GM12878 (cell line): ENCODE measurements at regions not wholly inside any gene's neighbourhood (a gene's known extent, or its start where the extent isn't known, plus 50 kb on each side); places are given as distances from the start of the nearest gene placed in this dataset.
A peak's percentile ranks its signal among the peaks of the same experiment; 100 is the strongest.

Experiments
- ATAC-seq: fragments of 200-7000 bp; cut with Tn5 transposase; 3 replicates; pipeline ENCODE4 v1.9.1; 2020; ENCODE audit warnings: mild to moderate bottlenecking, moderate library complexity
- BruUV-seq: library from RNA; stranded (reverse); fragments of 400-500 nt; replicated peaks from 2 replicates; lab custom pipeline; 2021; lab: Mats Ljungman, UMichigan
- CTCF ChIA-PET: fragments of 300-600 bp; sonication (Branson Sonifier 250); formaldehyde crosslinking; extraction: SDS; loops from one replicate; lab custom pipeline; 2021; ENCODE audit warnings: inconsistent platforms; lab: Yijun Ruan, JAX
- POLR2A ChIA-PET: fragments of 350-600 bp; formaldehyde crosslinking; extraction: SDS; loops from one replicate; lab custom pipeline; 2021; ENCODE audit warnings: inconsistent platforms; lab: Charles Lee
- RAD21 ChIA-PET: fragments of 300-600 bp; sonication (Branson Sonifier 250); formaldehyde crosslinking; loops from one replicate; lab custom pipeline; 2023; ENCODE audit warnings: antibody characterized with exemption; ENCODE audit not compliant: unreplicated experiment; lab: Charles Lee
- SMC1A ChIA-PET: fragments of 300-600 bp; sonication (Branson Sonifier 250); formaldehyde crosslinking; loops from one replicate; lab custom pipeline; 2023; ENCODE audit not compliant: unreplicated experiment, uncharacterized antibody; lab: Charles Lee
- DNase-seq: peaks from one replicate; pipeline ENCODE4 v3.0.0-alpha.2; 2011; ENCODE audit warnings: low read depth, low spot score
- FAIRE-seq: peaks from 3 replicates; lab custom pipeline; 2011; peaks lifted over from hg19 to GRCh38; lab: Jason Lieb, UNC
- H2AFZ ChIP-seq: 2 replicates; pipeline ENCODE4 v1.6.0; 2011; ENCODE audit warnings: low read depth, low read length, control low read depth; ENCODE audit not compliant: control insufficient read depth
- H3K27ac ChIP-seq: 2 replicates; pipeline ENCODE4 v1.5.1; 2011; ENCODE audit warnings: control low read depth; ENCODE audit not compliant: control insufficient read depth, insufficient read depth
- H3K27me3 ChIP-seq, 2 experiments: replicated peaks in 1 of 2; 2 replicates each; pipeline versions ENCODE4 v1.6.0 to v1.6.1; 2011; ENCODE audit warnings: low read length in 1 of 2; ENCODE audit not compliant: control insufficient read depth in 2 of 2, insufficient read depth in 2 of 2
- H3K36me3 ChIP-seq, 2 experiments: 2 replicates each; pipeline ENCODE4 v1.5.1; 2011; ENCODE audit warnings: low read length in 1 of 2; ENCODE audit not compliant: control insufficient read depth in 2 of 2, insufficient read depth in 2 of 2
- H3K4me1 ChIP-seq: 2 replicates; pipeline ENCODE4 v1.6.1; 2011; ENCODE audit warnings: mild to moderate bottlenecking, low read length, moderate library complexity, mixed read lengths; ENCODE audit not compliant: control insufficient read depth, insufficient read depth
- H3K4me2 ChIP-seq: 2 replicates; pipeline ENCODE4 v1.6.0; 2011; ENCODE audit warnings: control low read depth; ENCODE audit not compliant: control insufficient read depth, insufficient read depth
- H3K4me3 ChIP-seq: fragments of 200-600 bp; sonication (generic); 2 replicates; pipeline ENCODE4 v1.5.1; 2016
- H3K79me2 ChIP-seq: 2 replicates; pipeline ENCODE4 v1.6.0; 2011; ENCODE audit warnings: low read length; ENCODE audit not compliant: control insufficient read depth, insufficient read depth
- H3K9ac ChIP-seq: 2 replicates; pipeline ENCODE4 v1.8.0; 2011; ENCODE audit warnings: low read length, control low read depth, mixed read lengths; ENCODE audit not compliant: control insufficient read depth, insufficient read depth
- H3K9me3 ChIP-seq: replicated peaks from 3 replicates; pipeline ENCODE4 v1.5.1; 2011; ENCODE audit warnings: mild to moderate bottlenecking, low read length; ENCODE audit not compliant: control insufficient read depth, insufficient read depth
- H4K20me1 ChIP-seq: 2 replicates; pipeline ENCODE4 v1.6.0; 2011; ENCODE audit not compliant: control insufficient read depth, insufficient read depth
- CHD2 ChIP-seq: IDR thresholded peaks from 2 replicates; pipeline ENCODE4 v1.6.1; 2011; ENCODE audit warnings: low read depth, low read length, improper control_type of control experiment, borderline replicate concordance
- CREM ChIP-seq: IDR thresholded peaks from 2 replicates; pipeline ENCODE4 v1.6.1; 2014; ENCODE audit warnings: antibody characterized with exemption, low read depth
- HSF1 ChIP-seq: fragments of 150-350 bp; IDR thresholded peaks from 2 replicates; pipeline ENCODE4 v1.6.1; 2014; ENCODE audit warnings: mild to moderate bottlenecking, low read depth, low read length
- IRF5 ChIP-seq: fragments of 450-650 bp; IDR thresholded peaks from 2 replicates; pipeline ENCODE4 v1.6.1; 2017; ENCODE audit warnings: borderline replicate concordance
- NFYB ChIP-seq: IDR thresholded peaks from 2 replicates; pipeline ENCODE4 v1.6.1; 2011; ENCODE audit warnings: low read depth, mild to moderate bottlenecking, low read length, improper control_type of control experiment, moderate library complexity; ENCODE audit not compliant: insufficient read depth
- NKRF ChIP-seq: fragments of 450-650 bp; conservative IDR thresholded peaks from 2 replicates; pipeline ENCODE4 v1.6.1; 2017; ENCODE audit warnings: mild to moderate bottlenecking, moderate library complexity
- PAX5 ChIP-seq: IDR thresholded peaks from 2 replicates; pipeline ENCODE4 v1.6.1; 2011; ENCODE audit warnings: low read depth, low read length, borderline replicate concordance
- POLR2AphosphoS2 ChIP-seq: IDR thresholded peaks from 2 replicates; pipeline ENCODE4 v1.6.1; 2011; ENCODE audit warnings: low read depth, mild to moderate bottlenecking, low read length, improper control_type of control experiment, moderate library complexity
- RAD21 ChIP-seq: IDR thresholded peaks from 2 replicates; pipeline ENCODE4 v1.6.1; 2011; ENCODE audit warnings: mild to moderate bottlenecking, low read depth, low read length, moderate library complexity; ENCODE audit not compliant: insufficient read depth
- SREBF2 ChIP-seq: IDR thresholded peaks from 2 replicates; pipeline ENCODE4 v1.6.1; 2012; ENCODE audit warnings: mild to moderate bottlenecking, low read length
- ZNF687 ChIP-seq: fragments of 450-650 bp; IDR thresholded peaks from 2 replicates; pipeline ENCODE4 v1.6.1; 2017; ENCODE audit warnings: mild to moderate bottlenecking, moderate library complexity
- WGBS: methylation state at CpG from one replicate; pipeline ENCODE4 v1.1.6; 2016; ENCODE audit warnings: low lambda C conversion rate; ENCODE audit not compliant: insufficient replicate concordance, insufficient coverage; ENCODE audit errors: missing lambda C conversion rate; 5-methylcytosine and 5-hydroxymethylcytosine counted together
- in situ Hi-C: fragments of 300-500 bp; cut with MboI; formaldehyde crosslinking; loops from 9 replicates; pipeline ENCODE4 v1.14.3; 2018; ENCODE audit warnings: mixed read lengths
- intact Hi-C: fragments of 100-400 bp; cut with micrococcal nuclease; formaldehyde crosslinking; loops from one replicate; pipeline ENCODE4 v1.14.2; 2022; ENCODE audit not compliant: unreplicated experiment

GRCh38 chr6:166849749-166850183, 106.6 kb downstream of the RNASET2 start (continued):
- TF ChIP-seq HSF1 (no peak), PAX5 (peak; percentile 90), IRF5 (no peak), NFYB (no peak), POLR2AphosphoS2 (no peak), CHD2 (no peak), SREBF2 (no peak), RAD21 (no peak)

- intact Hi-C loops (loop anchor here (2.0 kb wide), 1 partner anchor 18 kb away; no protein-coding TSS in a partner anchor), in situ Hi-C loops (no loop called here)
- ChIA-PET POLR2A (no interaction called here), SMC1A (interaction anchor here (1.1 to 2.3 kb wide), 4 partner anchors 10 to 139 kb away, joined by 3 to 12 read pairs (median 6); no protein-coding TSS in a partner anchor), RAD21 (no interaction called here), CTCF (interaction anchor here (1.1 to 1.3 kb wide), 3 partner anchors 14 to 141 kb away, joined by 3 to 5 read pairs (median 4); no protein-coding TSS in a partner anchor)
- H3K4me2 ChIP-seq = peak overlapping the region; percentile 51
- H3K27ac ChIP-seq = no peak overlapping the region
- BruUV-seq = no TSS peak
- no peaks in the 10 kb centered on the region; the same call in 2 of the 3 replicates for H3K9me3 ChIP-seq
- no peaks in the 10 kb centered on the region for H4K20me1 ChIP-seq
- H3K4me3 ChIP-seq = no peak overlapping the region
- H3K4me1 ChIP-seq = peaks cover 23% of the 10 kb centered on the region
- no peaks in the 10 kb centered on the region; the same call in 1 of the 2 replicates for H3K79me2 ChIP-seq
- H3K36me3 ChIP-seq = no peaks in the 10 kb centered on the region; a peak in 2 of 4 replicates
- H2AFZ ChIP-seq = peak overlapping the region; percentile 52
- FAIRE-seq (no peak), DNase-seq (no peak)
- H3K27me3 ChIP-seq = no peaks in the 10 kb centered on the region
- H3K9ac ChIP-seq = no peak overlapping the region
- 43% methylated on average over 20 of the region's 20 CpGs for WGBS
- TF ChIP-seq CREM (no peak), NKRF (no peak), ZNF687 (no peak)
- TF ChIP-seq, all 136 proteins: peak for 0
- no peak; the same call in 2 of the 3 replicates for ATAC-seq
Measured at GRCh38 chr6:166848979-166849748, 107.2 kb downstream of the RNASET2 start.
